ENCODE measurements at regions not wholly inside any gene's neighbourhood (a gene's known extent, or its start where the extent isn't known, plus 50 kb on each side); places are given as distances from the start of the nearest gene placed in this dataset.

DNA sequence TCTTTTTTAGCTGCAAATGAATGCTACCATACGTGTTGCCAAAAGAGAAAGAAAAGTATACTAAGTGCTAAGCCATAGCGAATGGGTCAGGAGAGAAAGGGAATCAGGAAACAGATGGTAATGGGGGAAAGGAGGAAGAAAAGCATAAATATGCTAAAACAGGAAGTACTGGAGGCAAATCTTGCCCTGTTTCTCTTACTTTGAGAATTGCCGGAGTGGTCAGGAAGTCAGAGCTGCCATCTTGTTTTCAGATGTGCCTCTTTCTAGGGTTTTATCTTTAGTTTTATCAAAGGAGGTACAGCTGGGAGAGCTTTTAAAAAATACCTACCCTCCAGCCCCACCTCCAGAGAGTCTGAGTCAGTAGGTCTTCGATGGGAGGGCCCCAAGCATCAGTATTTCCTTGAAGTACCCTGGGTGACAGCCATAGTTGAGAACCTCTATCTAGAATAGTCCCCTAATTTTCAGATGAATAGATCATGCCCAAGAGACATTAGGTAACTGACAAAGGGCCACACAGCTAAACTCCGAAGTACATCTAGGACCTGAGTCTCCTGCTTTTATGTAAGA, 193.3 kb downstream of the CLIC5 start:
- TF ChIP-seq EZH2 (IDR thresholded peaks at IDR 0.05; ENCODE audit: borderline replicate concordance, low read depth, low read length, severe bottlenecking) (no peak), CTCF (IDR thresholded peaks at IDR 0.05; ENCODE audit: extremely low read depth in 1 of 2, insufficient read depth in 1 of 2, low read depth in 1 of 2, low read length in 2 of 2) (no peak), GATA2 (IDR thresholded peaks at IDR 0.05; ENCODE audit: insufficient read depth, insufficient read length, low read depth, low read length) (no peak), POLR2A (IDR thresholded peaks at IDR 0.05; ENCODE audit: low read depth, low read length) (no peak)

Data from endothelial cell of umbilical vein (primary cell).